HEK293T (cell line): ENCODE measurements at regions not wholly inside any gene's neighbourhood (a gene's known extent, or its start where the extent isn't known, plus 50 kb on each side); places are given as distances from the start of the nearest gene placed in this dataset.

Experiments used
- L3MBTL2 ChIP-seq: fragments of 450-650 bp; conservative IDR thresholded peaks from 2 replicates; pipeline ENCODE4 v1.6.1; 2016; ENCODE audit warnings: mild to moderate bottlenecking
- SP1 ChIP-seq: fragments of 450-650 bp; IDR thresholded peaks from 2 replicates; pipeline ENCODE4 v1.6.1; 2017

GRCh38 chr17:52648995-52649394, 490.5 kb upstream of the CA10 start:
- TF ChIP-seq SP1 (no peak), L3MBTL2 (no peak)
